ENCODE measurements at regions not wholly inside any gene's neighbourhood (a gene's known extent, or its start where the extent isn't known, plus 50 kb on each side); places are given as distances from the start of the nearest gene placed in this dataset.

- TF ChIP-seq POLR2A (IDR thresholded peaks at IDR 0.05; ENCODE audit: low read depth): no peak
- no peak for TF ChIP-seq CTCF (IDR thresholded peaks at IDR 0.05)
- TF ChIP-seq POLR2AphosphoS5 (IDR thresholded peaks at IDR 0.05): no peak
- no peak for TF ChIP-seq EP300 (IDR thresholded peaks at IDR 0.05)
Observed at GRCh38 chr20:57894096-57894495, 184.3 kb upstream of the PMEPA1 start.
